ENCODE measurements at regions not wholly inside any gene's neighbourhood (a gene's known extent, or its start where the extent isn't known, plus 50 kb on each side); places are given as distances from the start of the nearest gene placed in this dataset.
A peak's percentile ranks its signal among the peaks of the same experiment; 100 is the strongest.

GRCh38 chr4:145333786-145334185, 147.9 kb upstream of the SMAD1 start:
- CTCF ChIA-PET: no interaction called here
- Mint-ChIP-seq H3K9me3 (no peaks in the 10 kb centered on the region), H3K4me3 (no peak overlapping the region), H3K27ac (no peak overlapping the region), H3K4me1 (no peaks in the 10 kb centered on the region), H3K27me3 (peaks cover 3% of the 10 kb centered on the region), H3K36me3 (no peaks in the 10 kb centered on the region)
- no peak for DNase-seq

- Mint-ChIP-seq H3K27ac (no peak overlapping the region), H3K9me3 (no peaks in the 10 kb centered on the region), H3K36me3 (no peaks in the 10 kb centered on the region), H3K27me3 (no peaks in the 10 kb centered on the region), H3K4me3 (no peak overlapping the region), H3K4me1 (no peaks in the 10 kb centered on the region)
- no peak for DNase-seq
- CTCF ChIA-PET: no interaction called here
Observed at GRCh38 chr4:145326491-145326890, 146.1 kb upstream of the OTUD4 start.

GRCh38 chr4:145324161-145324560, 143.8 kb upstream of the OTUD4 start:
- Mint-ChIP-seq H3K9me3 (no peaks in the 10 kb centered on the region), H3K4me1 (no peaks in the 10 kb centered on the region), H3K27ac (no peak overlapping the region), H3K36me3 (no peaks in the 10 kb centered on the region), H3K27me3 (peaks cover under 1% of the 10 kb centered on the region), H3K4me3 (no peak overlapping the region)
- CTCF ChIA-PET: no interaction called here
- no peak for DNase-seq

GRCh38 chr4:145320294-145320693, 139.9 kb upstream of the OTUD4 start:
- no peaks in the 10 kb centered on the region for H3K4me1 Mint-ChIP-seq
- CTCF ChIA-PET: no interaction called here
- DNase-seq: no peak
- H3K27me3 Mint-ChIP-seq: peaks cover 9% of the 10 kb centered on the region
- H3K9me3 Mint-ChIP-seq: no peaks in the 10 kb centered on the region
- H3K27ac Mint-ChIP-seq: no peak overlapping the region
- H3K36me3 Mint-ChIP-seq: no peaks in the 10 kb centered on the region
- H3K4me3 Mint-ChIP-seq: no peak overlapping the region

DNA sequence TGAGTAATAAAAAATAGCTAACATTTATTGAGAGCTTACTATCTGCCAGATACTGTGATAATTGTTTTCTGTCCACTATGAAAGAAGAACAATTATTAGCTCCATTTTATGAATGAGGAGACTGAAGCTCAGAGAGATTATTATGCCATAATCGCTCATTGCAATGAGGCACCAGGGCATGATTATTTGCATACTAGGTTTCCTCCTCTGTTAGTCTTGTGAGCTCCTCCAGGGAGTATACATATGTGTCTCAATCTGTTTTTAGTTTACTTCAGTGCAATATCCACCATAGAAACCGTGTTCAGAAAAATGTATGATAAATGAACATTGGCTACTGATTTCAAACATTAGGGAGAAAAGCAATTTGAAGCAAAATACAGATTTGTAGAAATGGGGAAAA, 139.4 kb upstream of the OTUD4 start:
- no peak overlapping the region for H3K4me3 Mint-ChIP-seq
- H3K27me3 Mint-ChIP-seq: peaks cover 9% of the 10 kb centered on the region
- H3K9me3 Mint-ChIP-seq: no peaks in the 10 kb centered on the region
- no peak overlapping the region for H3K27ac Mint-ChIP-seq
- CTCF ChIA-PET: no interaction called here
- no peaks in the 10 kb centered on the region for H3K36me3 Mint-ChIP-seq
- DNase-seq: no peak
- H3K4me1 Mint-ChIP-seq: no peaks in the 10 kb centered on the region

GRCh38 chr4:145316897-145317574, 136.6 kb upstream of the OTUD4 start:
- no peak overlapping the region for H3K4me3 Mint-ChIP-seq
- H3K36me3 Mint-ChIP-seq: no peaks in the 10 kb centered on the region
- CTCF ChIA-PET: no interaction called here
- DNase-seq: no peak
- no peaks in the 10 kb centered on the region for H3K9me3 Mint-ChIP-seq
- H3K27ac Mint-ChIP-seq: no peak overlapping the region
- H3K4me1 Mint-ChIP-seq: no peaks in the 10 kb centered on the region
- H3K27me3 Mint-ChIP-seq: peaks cover 9% of the 10 kb centered on the region

- Mint-ChIP-seq H3K9me3 (no peaks in the 10 kb centered on the region), H3K4me3 (no peak overlapping the region), H3K4me1 (no peaks in the 10 kb centered on the region), H3K27me3 (peaks cover 9% of the 10 kb centered on the region), H3K27ac (no peak overlapping the region), H3K36me3 (no peaks in the 10 kb centered on the region)
- CTCF ChIA-PET: no interaction called here
- DNase-seq: no peak
Observed at GRCh38 chr4:145315811-145316225, 135.4 kb upstream of the OTUD4 start.

GRCh38 chr4:145308598-145308997, 128.2 kb upstream of the OTUD4 start:
- H3K4me3 Mint-ChIP-seq: no peak overlapping the region
- no peaks in the 10 kb centered on the region for H3K36me3 Mint-ChIP-seq
- H3K27ac Mint-ChIP-seq: no peak overlapping the region
- CTCF ChIA-PET: no interaction called here
- no peaks in the 10 kb centered on the region for H3K9me3 Mint-ChIP-seq
- no peaks in the 10 kb centered on the region for H3K27me3 Mint-ChIP-seq
- no peak for DNase-seq
- H3K4me1 Mint-ChIP-seq: peaks cover 9% of the 10 kb centered on the region

- Mint-ChIP-seq H3K9me3 (no peaks in the 10 kb centered on the region), H3K27me3 (no peaks in the 10 kb centered on the region), H3K4me3 (no peak overlapping the region), H3K4me1 (peaks cover 9% of the 10 kb centered on the region), H3K36me3 (no peaks in the 10 kb centered on the region), H3K27ac (no peak overlapping the region)
- DNase-seq: no peak
- CTCF ChIA-PET: no interaction called here
Observed at GRCh38 chr4:145307763-145308430, 127.5 kb upstream of the OTUD4 start.

DNA sequence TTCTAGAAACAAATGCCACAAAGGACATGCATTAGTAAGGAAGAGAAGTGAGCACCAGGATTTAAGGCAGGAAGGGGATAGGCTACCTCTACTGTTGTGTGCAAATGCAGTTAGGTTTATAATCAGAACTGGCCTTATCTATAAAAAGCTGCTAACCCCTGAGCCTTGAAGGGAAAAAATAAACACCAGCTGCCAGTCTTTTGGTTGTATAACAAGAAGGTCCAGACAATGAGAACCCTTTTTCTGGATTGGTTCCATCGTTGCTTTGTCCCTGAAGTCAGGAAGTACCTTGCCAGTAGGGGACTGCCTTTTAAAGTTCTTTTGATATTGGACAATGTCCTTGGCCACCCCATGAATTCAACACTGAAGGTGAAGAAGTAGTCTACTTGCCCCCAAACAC, 126.7 kb upstream of the OTUD4 start:
- H3K36me3 Mint-ChIP-seq: no peaks in the 10 kb centered on the region

GRCh38 chr4:145302725-145303124, 122.3 kb upstream of the OTUD4 start:
- no peak for DNase-seq
- H3K9me3 Mint-ChIP-seq: no peaks in the 10 kb centered on the region
- H3K27ac Mint-ChIP-seq: no peak overlapping the region
- peaks cover 9% of the 10 kb centered on the region for H3K4me1 Mint-ChIP-seq
- no peaks in the 10 kb centered on the region for H3K36me3 Mint-ChIP-seq
- H3K4me3 Mint-ChIP-seq: no peak overlapping the region
- CTCF ChIA-PET: no interaction called here
- H3K27me3 Mint-ChIP-seq: no peaks in the 10 kb centered on the region

More for the DNA sequence above, 126.7 kb upstream of the OTUD4 start:
- Mint-ChIP-seq H3K27ac (no peak overlapping the region), H3K4me3 (no peak overlapping the region), H3K4me1 (peaks cover 9% of the 10 kb centered on the region), H3K27me3 (no peaks in the 10 kb centered on the region), H3K9me3 (no peaks in the 10 kb centered on the region)
- CTCF ChIA-PET: no interaction called here
- DNase-seq: no peak

DNA sequence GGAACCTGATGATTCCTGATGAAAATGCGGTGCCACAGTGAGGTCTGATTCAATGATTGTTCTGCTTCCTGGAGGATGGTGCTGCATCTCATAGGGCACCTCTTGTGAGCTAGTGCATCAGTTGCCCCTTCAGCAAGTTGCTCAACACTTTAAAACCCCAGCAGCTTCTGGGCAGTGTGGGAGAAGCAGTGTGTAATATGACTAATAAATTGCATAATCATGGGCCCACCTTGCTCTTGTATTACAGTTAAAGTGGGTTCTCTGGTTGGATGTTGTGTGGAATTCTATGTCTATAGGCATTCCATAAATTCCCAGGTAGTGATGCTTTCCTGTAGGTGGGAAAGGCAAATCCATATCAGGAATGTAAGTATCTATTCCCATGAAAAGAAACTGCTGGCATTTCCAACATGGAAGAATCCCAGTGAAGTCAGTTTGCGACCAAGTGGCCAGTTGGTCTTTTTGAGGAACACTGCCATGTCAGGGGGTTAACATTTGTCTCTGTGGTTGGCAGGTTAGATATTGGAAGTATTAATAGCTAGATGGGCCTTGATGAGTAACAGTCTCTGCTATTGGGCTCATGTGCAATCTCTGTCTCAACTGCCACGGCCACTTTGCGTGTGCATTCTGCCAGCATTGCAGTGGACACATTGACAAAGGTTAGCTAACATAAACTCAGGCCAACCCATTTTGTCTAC, 121.1 kb upstream of the OTUD4 start:
- Mint-ChIP-seq H3K4me1 (peaks cover 5% of the 10 kb centered on the region), H3K36me3 (no peaks in the 10 kb centered on the region), H3K9me3 (no peaks in the 10 kb centered on the region), H3K27me3 (no peaks in the 10 kb centered on the region), H3K4me3 (no peak overlapping the region), H3K27ac (no peak overlapping the region)
- DNase-seq: no peak
- CTCF ChIA-PET: no interaction called here

GRCh38 chr4:145299380-145300076, 119.1 kb upstream of the OTUD4 start:
- no peak overlapping the region for H3K4me3 Mint-ChIP-seq
- peak; percentile 25 for DNase-seq
- no peak overlapping the region for H3K27ac Mint-ChIP-seq
- CTCF ChIA-PET: no interaction called here
- no peaks in the 10 kb centered on the region for H3K36me3 Mint-ChIP-seq
- H3K9me3 Mint-ChIP-seq: no peaks in the 10 kb centered on the region
- H3K4me1 Mint-ChIP-seq: peaks cover 5% of the 10 kb centered on the region
- H3K27me3 Mint-ChIP-seq: no peaks in the 10 kb centered on the region

DNA sequence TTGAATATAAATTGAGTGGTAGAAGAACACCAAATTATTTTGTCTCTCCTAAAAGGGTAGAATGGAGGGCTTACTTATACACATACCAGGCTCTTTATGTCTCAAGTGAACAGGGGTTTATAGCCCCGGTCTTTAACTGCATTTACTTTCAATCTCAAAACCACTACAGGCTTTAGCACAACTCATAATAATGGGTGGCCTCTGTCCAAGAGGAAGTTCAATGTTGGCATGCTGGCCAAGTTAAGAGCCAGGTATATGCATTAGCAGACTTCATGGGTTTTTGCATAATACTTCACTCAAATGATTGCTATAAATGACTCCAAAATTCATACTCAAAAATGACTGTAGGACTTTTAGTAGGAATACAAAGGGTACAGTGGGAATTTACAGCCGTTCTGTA, 118.5 kb upstream of the OTUD4 start:
- Mint-ChIP-seq H3K9me3 (no peaks in the 10 kb centered on the region), H3K36me3 (no peaks in the 10 kb centered on the region), H3K4me3 (no peak overlapping the region), H3K27me3 (no peaks in the 10 kb centered on the region), H3K4me1 (peaks cover 5% of the 10 kb centered on the region), H3K27ac (no peak overlapping the region)
- DNase-seq: no peak
- CTCF ChIA-PET: no interaction called here

- Mint-ChIP-seq H3K27ac (no peak overlapping the region), H3K4me3 (no peak overlapping the region), H3K27me3 (no peaks in the 10 kb centered on the region), H3K9me3 (no peaks in the 10 kb centered on the region), H3K36me3 (no peaks in the 10 kb centered on the region), H3K4me1 (peaks cover 5% of the 10 kb centered on the region)
- CTCF ChIA-PET: no interaction called here
- no peak for DNase-seq
Observed at GRCh38 chr4:145297556-145297955, 117.2 kb upstream of the OTUD4 start.
